Pancreas (tissue), 10 donors: ENCODE measurements at regions not wholly inside any gene's neighbourhood (a gene's known extent, or its start where the extent isn't known, plus 50 kb on each side); places are given as distances from the start of the nearest gene placed in this dataset.
A peak's percentile ranks its signal among the peaks of the same experiment; 100 is the strongest.

Experiments
- ATAC-seq, 4 donors: fragments of 200-7000 bp; cut with Tn5 transposase; one replicate each; pipeline versions ENCODE4 v1.8.0 to v1.9.1; 2020; ENCODE audit warnings: mild to moderate bottlenecking in 4 of 4, moderate library complexity in 4 of 4
- DNase-seq, 6 donors: peaks; one replicate each; pipeline ENCODE4 v3.0.0-alpha.2; 2020
- FAIRE-seq: peaks from 2 replicates; lab custom pipeline; 2012; peaks lifted over from hg19 to GRCh38; lab: Jason Lieb, UNC
- H3K27ac ChIP-seq, 4 donors: fragments of 200-600 bp; sonication (generic); 1 replicate in 3 of 4; 2 replicates in 1 of 4; pipeline versions ENCODE4 v1.5.0 to v1.8.0; 2020
- H3K27me3 ChIP-seq, 4 donors: fragments of 200-600 bp; one replicate each; pipeline ENCODE4 v1.8.0; 2021
- H3K36me3 ChIP-seq, 3 donors: fragments of 200-600 bp; sonication (generic) in 1 of 3; one replicate each; pipeline versions ENCODE4 v1.5.0 to v1.8.0; 2020 to 2021
- H3K4me1 ChIP-seq, 3 donors: fragments of 200-600 bp; one replicate each; pipeline ENCODE4 v1.8.0; 2021
- H3K4me3 ChIP-seq, 4 donors: fragments of 200-600 bp; sonication (generic) in 2 of 4; one replicate each; pipeline versions ENCODE4 v1.5.0 to v1.8.0; 2020 to 2021
- H3K9me3 ChIP-seq, 4 donors: fragments of 200-600 bp; one replicate each; pipeline ENCODE4 v1.8.0; 2021
- WGBS, 2 donors: extraction: QIAGEN DNeasy Blood & Tissue Kit; methylation state at CpG; one replicate each; pipeline ENCODE4 v1.1.7; 2013; 5-methylcytosine and 5-hydroxymethylcytosine counted together
- intact Hi-C, 3 donors: fragments of 100-400 bp; cut with DNase I; formaldehyde crosslinking; loops; one replicate each; pipeline versions ENCODE4 v1.11.1 to v1.14.2; 2022
- TF ChIP-seq, protein P1 (sequence below), 4 donors: fragments of 200-600 bp; sonication (generic) in 3 of 4; IDR thresholded peaks; one replicate each; pipeline versions ENCODE4 v1.5.0 to v1.8.0; 2021; ENCODE audit warnings: antibody characterized with exemption in 4 of 4
- donor health status: healthy with polysubstance abuse.
- donor health status: DM: no; HTN: no; CAD: no; lungs with moderate emphysema.
- donor health status: DM: no; HTN: no; CAD: no.
- donor health status: control.
- donor health status: control.
- donor health status: Bipolar disorder and iron deficiency.
- donor health status: DM: yes; HTN: yes; CAD: no.
- donor health status: DM: no; HTN: no; CAD: no.
- donor health status: DM: no; HTN: no; CAD: no.
- donor health status: DM: yes; HTN: yes; CAD: no.

DNA sequence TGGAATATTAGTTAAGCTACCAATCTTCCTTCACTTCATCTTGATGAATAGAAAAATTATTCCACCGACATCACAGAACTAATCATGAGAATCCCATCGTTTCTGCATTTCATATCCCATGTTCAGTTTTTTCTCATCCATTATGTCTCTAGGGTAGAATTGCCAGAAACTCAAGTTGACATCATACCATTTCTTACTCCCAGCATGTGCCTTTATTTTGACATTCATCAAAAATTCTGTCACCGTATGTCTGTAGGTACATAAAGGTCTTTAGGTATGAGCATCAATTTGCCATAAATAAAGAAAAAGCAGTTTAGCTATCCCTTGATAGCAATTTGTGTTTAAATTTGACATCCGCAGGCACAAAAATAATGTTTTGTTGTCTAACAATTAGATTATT is 175.5 kb upstream of the ROBO2 start:
- Histone ChIP-seq H3K9me3 (no peaks in the 10 kb centered on the region), H3K4me1 (no peaks in the 10 kb centered on the region), H3K27ac (no peak overlapping the region), H3K4me3 (no peak overlapping the region), H3K36me3 (no peaks in the 10 kb centered on the region), H3K27me3 (no peaks in the 10 kb centered on the region)
- FAIRE-seq (no peak), ATAC-seq (no peak), DNase-seq (no peak)
- intact Hi-C loops: no loop called here
- 78 to 89% methylated on average over 4 of the region's 4 CpGs for WGBS, 2 donors
- TF ChIP-seq, protein P1, sequence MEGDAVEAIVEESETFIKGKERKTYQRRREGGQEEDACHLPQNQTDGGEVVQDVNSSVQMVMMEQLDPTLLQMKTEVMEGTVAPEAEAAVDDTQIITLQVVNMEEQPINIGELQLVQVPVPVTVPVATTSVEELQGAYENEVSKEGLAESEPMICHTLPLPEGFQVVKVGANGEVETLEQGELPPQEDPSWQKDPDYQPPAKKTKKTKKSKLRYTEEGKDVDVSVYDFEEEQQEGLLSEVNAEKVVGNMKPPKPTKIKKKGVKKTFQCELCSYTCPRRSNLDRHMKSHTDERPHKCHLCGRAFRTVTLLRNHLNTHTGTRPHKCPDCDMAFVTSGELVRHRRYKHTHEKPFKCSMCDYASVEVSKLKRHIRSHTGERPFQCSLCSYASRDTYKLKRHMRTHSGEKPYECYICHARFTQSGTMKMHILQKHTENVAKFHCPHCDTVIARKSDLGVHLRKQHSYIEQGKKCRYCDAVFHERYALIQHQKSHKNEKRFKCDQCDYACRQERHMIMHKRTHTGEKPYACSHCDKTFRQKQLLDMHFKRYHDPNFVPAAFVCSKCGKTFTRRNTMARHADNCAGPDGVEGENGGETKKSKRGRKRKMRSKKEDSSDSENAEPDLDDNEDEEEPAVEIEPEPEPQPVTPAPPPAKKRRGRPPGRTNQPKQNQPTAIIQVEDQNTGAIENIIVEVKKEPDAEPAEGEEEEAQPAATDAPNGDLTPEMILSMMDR (IDR thresholded peaks at IDR 0.05): no peak

DNA sequence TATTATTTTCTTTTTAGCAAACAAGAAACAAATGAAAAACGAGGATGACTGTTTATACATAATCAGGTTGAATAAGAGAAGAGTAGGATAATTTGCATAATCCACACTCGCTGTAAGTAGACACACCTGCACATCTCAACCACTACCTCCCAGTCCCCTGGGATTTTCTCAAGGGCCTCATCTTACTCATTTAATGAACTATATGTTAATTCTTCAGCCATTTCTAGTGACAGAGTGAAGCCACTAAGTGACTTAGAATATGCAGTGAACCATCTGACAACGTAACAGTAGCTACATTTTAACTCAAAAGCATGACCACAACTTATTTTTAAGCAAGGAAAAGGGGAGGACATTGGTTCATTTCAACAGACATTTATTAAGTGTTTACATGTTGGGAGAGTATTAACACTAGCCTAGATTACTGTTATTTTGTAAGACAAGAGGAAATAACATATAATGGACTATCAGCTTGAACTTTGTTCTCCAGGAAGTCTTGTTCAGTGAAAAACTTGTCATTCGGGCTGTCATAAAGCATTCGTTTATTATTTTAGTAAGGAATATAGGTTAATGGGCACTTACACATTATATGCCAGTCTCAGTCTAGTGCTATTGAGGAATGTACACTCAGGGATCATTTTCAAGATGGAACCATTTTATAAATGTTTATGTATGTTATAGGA is 173.0 kb upstream of the ROBO2 start:
- 51 to 58% methylated on average over 5 of the region's 5 CpGs for WGBS, 2 donors
- Histone ChIP-seq H3K4me1 (no peaks in the 10 kb centered on the region), H3K4me3 (no peak overlapping the region), H3K27me3 (no peaks in the 10 kb centered on the region), H3K36me3 (no peaks in the 10 kb centered on the region), H3K27ac (no peak overlapping the region), H3K9me3 (no peaks in the 10 kb centered on the region)
- DNase-seq: no peak
- ATAC-seq: no peak
- intact Hi-C loops: no loop called here
- FAIRE-seq: no peak
- TF ChIP-seq, protein P1 (IDR thresholded peaks at IDR 0.05): no peak

DNA sequence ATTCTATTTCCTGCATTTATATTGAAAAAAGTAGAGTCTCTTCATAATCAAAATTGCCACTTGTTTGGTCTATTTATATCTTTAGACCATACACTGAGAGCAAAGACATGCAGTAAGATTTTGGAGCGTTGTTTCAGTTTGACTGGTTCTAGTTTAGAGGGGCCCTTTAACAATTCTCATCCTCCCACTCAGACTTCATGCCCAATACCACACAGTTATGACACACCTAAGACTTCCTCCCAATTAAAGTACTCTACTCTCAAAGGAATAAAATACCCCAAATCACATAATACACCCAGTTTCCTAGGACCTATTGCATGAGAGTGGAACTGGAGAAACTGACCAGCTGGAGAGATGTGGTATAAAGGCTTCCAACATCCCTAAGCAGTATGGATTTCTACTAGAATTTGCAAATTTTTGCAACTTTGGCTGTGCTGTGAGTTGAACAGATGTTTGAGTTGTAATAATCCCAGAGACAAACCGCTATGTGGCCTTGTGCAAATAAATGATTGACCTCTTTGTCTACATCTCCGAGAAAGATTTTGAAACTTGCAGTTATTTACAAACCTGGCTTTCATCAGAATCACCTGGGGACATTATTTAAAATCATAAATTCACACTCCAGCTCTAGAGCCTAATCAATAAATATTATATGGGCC is 170.0 kb upstream of the ROBO2 start:
- H3K9me3 ChIP-seq: no peaks in the 10 kb centered on the region
- H3K4me1 ChIP-seq: peaks cover 0 to 14% (median 6%) of the 10 kb centered on the region in 3 donors
- no peak overlapping the region for H3K27ac ChIP-seq
- DNase-seq (no peak), ATAC-seq (no peak), FAIRE-seq (no peak)
- no peaks in the 10 kb centered on the region for H3K27me3 ChIP-seq
- WGBS, 2 donors: 39% methylated on average over 3 of the region's 3 CpGs
- H3K4me3 ChIP-seq: no peak overlapping the region
- no peaks in the 10 kb centered on the region for H3K36me3 ChIP-seq
- TF ChIP-seq, protein P1 (IDR thresholded peaks at IDR 0.05): no peak
- intact Hi-C loops: no loop called here

DNA sequence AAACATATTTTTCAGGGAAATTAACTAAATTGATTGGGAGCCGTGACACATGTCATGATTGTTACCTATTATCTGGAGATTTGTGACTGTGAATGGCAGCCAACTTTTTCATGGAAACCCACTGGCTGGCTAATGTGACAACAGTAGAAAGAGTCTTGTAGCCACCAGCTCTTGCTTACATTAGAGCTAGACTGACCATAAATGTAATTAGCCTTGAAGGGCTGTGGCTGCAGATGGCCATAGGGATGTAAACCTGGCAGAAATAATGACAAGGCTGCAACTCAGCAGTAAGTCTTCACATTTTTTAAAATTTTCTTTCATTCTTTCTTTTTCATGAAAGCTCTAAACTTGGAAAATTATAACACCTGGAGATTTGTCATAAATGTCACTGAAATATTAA is 168.2 kb upstream of the ROBO2 start:
- H3K27me3 ChIP-seq: no peaks in the 10 kb centered on the region
- H3K4me1 ChIP-seq: peaks cover 0 to 14% (median 6%) of the 10 kb centered on the region in 3 donors
- no peak overlapping the region for H3K4me3 ChIP-seq
- TF ChIP-seq, protein P1 (IDR thresholded peaks at IDR 0.05): no peak
- no peak overlapping the region for H3K27ac ChIP-seq
- no peaks in the 10 kb centered on the region for H3K9me3 ChIP-seq
- H3K36me3 ChIP-seq: no peaks in the 10 kb centered on the region
- intact Hi-C loops: no loop called here
- no peak for DNase-seq
- FAIRE-seq: no peak
- WGBS, 2 donors: 82 to 93% methylated on average over 1 of the region's 1 CpG
- ATAC-seq: no peak

DNA sequence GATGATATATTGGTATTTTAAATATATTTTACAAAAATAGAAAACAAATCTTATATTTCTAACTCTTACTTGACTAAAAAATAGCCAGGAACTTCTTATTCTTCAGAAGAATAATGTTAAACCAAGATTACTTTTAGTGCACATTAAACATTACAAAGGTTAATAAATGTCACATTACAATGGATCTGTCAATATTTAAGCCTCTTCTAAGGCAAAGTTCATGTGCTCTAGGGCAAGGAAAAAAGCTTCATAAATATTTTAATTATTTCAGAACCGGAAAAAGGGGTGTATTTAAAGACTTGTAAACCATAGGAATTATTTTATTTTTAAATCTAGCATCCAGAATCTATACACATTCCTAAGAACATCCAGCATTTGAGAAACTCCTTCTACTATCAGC is 166.9 kb upstream of the ROBO2 start:
- DNase-seq: no peak

More for the DNA sequence above, 166.9 kb upstream of the ROBO2 start:
- H3K9me3 ChIP-seq: no peaks in the 10 kb centered on the region
- intact Hi-C loops: no loop called here
- H3K36me3 ChIP-seq: no peaks in the 10 kb centered on the region
- H3K4me3 ChIP-seq: no peak overlapping the region
- TF ChIP-seq, protein P1 (IDR thresholded peaks at IDR 0.05): no peak
- H3K4me1 ChIP-seq: peaks cover 0 to 14% (median 6%) of the 10 kb centered on the region in 3 donors
- H3K27me3 ChIP-seq: no peaks in the 10 kb centered on the region
- 8 to 13% methylated on average over 1 of the region's 1 CpG for WGBS, 2 donors
- no peak for FAIRE-seq
- ATAC-seq: peak in 1 of 4 donors; percentile 45
- no peak overlapping the region for H3K27ac ChIP-seq
